ENCODE measurements at regions not wholly inside any gene's neighbourhood (a gene's known extent, or its start where the extent isn't known, plus 50 kb on each side); places are given as distances from the start of the nearest gene placed in this dataset.

DNA sequence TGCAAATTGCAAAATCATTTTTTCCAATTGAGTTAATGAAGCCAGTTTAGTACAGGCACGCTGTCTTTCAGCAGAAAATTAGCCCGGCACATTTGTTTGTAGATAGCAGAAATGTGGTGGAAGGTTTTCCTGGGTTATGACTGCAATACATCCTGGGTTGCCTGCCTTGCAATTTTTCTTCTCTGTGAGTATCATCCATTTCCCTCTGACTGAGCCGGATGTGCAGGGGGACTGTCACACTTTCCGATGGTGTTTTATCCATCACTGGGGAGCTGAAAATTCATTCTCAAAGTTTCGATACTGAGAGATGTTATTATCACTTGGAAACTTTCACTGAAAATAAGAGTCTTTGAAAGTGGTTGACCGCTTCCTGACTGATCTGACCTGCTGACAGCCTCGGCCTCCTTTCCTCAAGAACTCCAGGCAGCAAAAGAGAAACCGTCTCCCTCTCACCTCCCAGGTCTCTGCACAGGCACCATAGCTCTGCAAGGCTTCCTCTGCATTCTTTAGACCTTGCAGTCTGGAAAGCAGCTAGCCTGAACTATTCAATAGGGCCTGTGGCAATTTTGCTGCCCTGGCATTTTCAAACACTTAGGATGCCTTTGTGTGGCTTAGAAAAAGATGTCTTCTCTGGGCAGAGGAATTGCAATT, 320.8 kb upstream of the NRP1 start:
- H3T11ph ChIP-seq (ENCODE audit: low read length): no peak overlapping the region
- TF ChIP-seq, protein P1, sequence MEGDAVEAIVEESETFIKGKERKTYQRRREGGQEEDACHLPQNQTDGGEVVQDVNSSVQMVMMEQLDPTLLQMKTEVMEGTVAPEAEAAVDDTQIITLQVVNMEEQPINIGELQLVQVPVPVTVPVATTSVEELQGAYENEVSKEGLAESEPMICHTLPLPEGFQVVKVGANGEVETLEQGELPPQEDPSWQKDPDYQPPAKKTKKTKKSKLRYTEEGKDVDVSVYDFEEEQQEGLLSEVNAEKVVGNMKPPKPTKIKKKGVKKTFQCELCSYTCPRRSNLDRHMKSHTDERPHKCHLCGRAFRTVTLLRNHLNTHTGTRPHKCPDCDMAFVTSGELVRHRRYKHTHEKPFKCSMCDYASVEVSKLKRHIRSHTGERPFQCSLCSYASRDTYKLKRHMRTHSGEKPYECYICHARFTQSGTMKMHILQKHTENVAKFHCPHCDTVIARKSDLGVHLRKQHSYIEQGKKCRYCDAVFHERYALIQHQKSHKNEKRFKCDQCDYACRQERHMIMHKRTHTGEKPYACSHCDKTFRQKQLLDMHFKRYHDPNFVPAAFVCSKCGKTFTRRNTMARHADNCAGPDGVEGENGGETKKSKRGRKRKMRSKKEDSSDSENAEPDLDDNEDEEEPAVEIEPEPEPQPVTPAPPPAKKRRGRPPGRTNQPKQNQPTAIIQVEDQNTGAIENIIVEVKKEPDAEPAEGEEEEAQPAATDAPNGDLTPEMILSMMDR (conservative IDR thresholded peaks at IDR 0.05): no peak
- WGBS (ENCODE audit: extremely low coverage, insufficient read length, low lambda C conversion rate): no CpG with 5 or more reads among the region's 8 CpGs
- H4K5ac ChIP-seq (ENCODE audit: insufficient read length, low read depth, low read length): no peak overlapping the region
- no peak overlapping the region for H2BK15ac ChIP-seq (ENCODE audit: low read depth, low read length)
- no peaks in the 10 kb centered on the region for H3K27me3 ChIP-seq (ENCODE audit: insufficient read depth, low read length)
- H3K23ac ChIP-seq (ENCODE audit: insufficient read length, low read depth, low read length): no peak overlapping the region
- no peak overlapping the region for H2AK5ac ChIP-seq (ENCODE audit: insufficient read length, low read length)
- H3K79me2 ChIP-seq (ENCODE audit: insufficient read depth, low read length): no peaks in the 10 kb centered on the region
- H3K4ac ChIP-seq (ENCODE audit: low read depth, low read length): no peak overlapping the region
- no peak for DNase-seq
- H3K27ac ChIP-seq (ENCODE audit: insufficient read length, low read depth, low read length): no peak overlapping the region
- no peak overlapping the region for H4K8ac ChIP-seq (replicated peaks; ENCODE audit: insufficient read length, low read depth, low read length)
- H2BK12ac ChIP-seq (ENCODE audit: insufficient read length, low read depth, low read length): no peak overlapping the region
- peaks cover 4 to 24% (median 5%) of the 10 kb centered on the region in 3 experiments; a peak in 4 of 7 replicates for H3K36me3 Mint-ChIP-seq (ENCODE audit: insufficient read depth in 1 of 3, low read depth in 3 of 3)
- H3K4me1 Mint-ChIP-seq: peaks cover 17 to 18% of the 10 kb centered on the region in 2 experiments
- no peak overlapping the region for H3K4me2 ChIP-seq (ENCODE audit: insufficient read depth, insufficient read length, low read length)
- no peak overlapping the region for H3K18ac ChIP-seq (ENCODE audit: insufficient read length, low read depth, low read length)
- no peak overlapping the region for H2BK20ac ChIP-seq (ENCODE audit: low read depth, low read length, poor library complexity, severe bottlenecking)
- no peak overlapping the region for H3K56ac ChIP-seq (ENCODE audit: insufficient read length, low read depth, low read length)
- no peak overlapping the region for H2BK120ac ChIP-seq (ENCODE audit: low read depth, low read length, poor library complexity, severe bottlenecking)
- H4K20me1 ChIP-seq (ENCODE audit: control insufficient read depth, insufficient read depth, insufficient read length): no peaks in the 10 kb centered on the region
- H3K27ac Mint-ChIP-seq: no peak overlapping the region
- peaks cover 4% of the 10 kb centered on the region for H3K4me1 ChIP-seq (ENCODE audit: insufficient read depth, low read length)
- no peak overlapping the region for H2AFZ ChIP-seq (ENCODE audit: low read length)
- no peaks in the 10 kb centered on the region for H3K79me1 ChIP-seq (ENCODE audit: insufficient read depth, low read depth, low read length, poor library complexity, severe bottlenecking)
- no peaks in the 10 kb centered on the region for H3K9me3 ChIP-seq (ENCODE audit: control insufficient read depth, low read depth, low read length)
- no peaks in the 10 kb centered on the region for H3K23me2 ChIP-seq (ENCODE audit: insufficient read length, low read depth, low read length, poor library complexity, severe bottlenecking)
- no peak overlapping the region for H4K91ac ChIP-seq (ENCODE audit: insufficient read length, low read depth, low read length)
- H3K9me3 Mint-ChIP-seq: peaks cover 12 to 22% of the 10 kb centered on the region in 2 experiments
- no peak overlapping the region; the same call in 1 of the 2 replicates for H3K14ac ChIP-seq (ENCODE audit: insufficient read depth, low read length)
- no peak overlapping the region for H2BK5ac ChIP-seq (ENCODE audit: insufficient read length, low read length)
- H3K27me3 Mint-ChIP-seq (ENCODE audit: low read depth): 0 out of 2 replicates have a peak, but pooled peaks cover 1% of the 10 kb centered on the region
- H3K9ac ChIP-seq (ENCODE audit: extremely low read depth, insufficient read length, low read length): no peak overlapping the region
- H3K4me3 Mint-ChIP-seq: no peak overlapping the region

All from H9 (cell line).